ENCODE measurements at regions not wholly inside any gene's neighbourhood (a gene's known extent, or its start where the extent isn't known, plus 50 kb on each side); places are given as distances from the start of the nearest gene placed in this dataset.

DNA sequence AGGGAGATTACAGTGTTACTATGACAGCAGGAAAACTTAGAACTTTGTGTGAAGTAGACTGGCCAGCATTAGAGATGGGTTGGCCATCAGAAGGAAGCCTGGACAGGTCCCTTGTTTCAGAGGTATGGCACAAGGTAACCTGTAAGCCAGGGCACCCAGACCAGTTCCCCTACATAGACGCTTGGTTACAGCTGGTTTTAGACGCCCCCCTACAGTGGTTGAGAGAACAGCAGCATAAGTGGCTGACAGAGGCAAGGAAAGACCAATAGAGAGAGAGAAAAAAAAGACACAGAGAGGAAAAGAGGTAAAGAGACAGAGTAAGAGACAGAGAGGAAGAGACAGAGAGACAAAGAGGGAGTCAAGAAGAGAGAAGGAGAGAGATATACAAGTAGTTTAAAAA lies 144.5 kb downstream of the GC start (continued):
- TF ChIP-seq, protein P1, sequence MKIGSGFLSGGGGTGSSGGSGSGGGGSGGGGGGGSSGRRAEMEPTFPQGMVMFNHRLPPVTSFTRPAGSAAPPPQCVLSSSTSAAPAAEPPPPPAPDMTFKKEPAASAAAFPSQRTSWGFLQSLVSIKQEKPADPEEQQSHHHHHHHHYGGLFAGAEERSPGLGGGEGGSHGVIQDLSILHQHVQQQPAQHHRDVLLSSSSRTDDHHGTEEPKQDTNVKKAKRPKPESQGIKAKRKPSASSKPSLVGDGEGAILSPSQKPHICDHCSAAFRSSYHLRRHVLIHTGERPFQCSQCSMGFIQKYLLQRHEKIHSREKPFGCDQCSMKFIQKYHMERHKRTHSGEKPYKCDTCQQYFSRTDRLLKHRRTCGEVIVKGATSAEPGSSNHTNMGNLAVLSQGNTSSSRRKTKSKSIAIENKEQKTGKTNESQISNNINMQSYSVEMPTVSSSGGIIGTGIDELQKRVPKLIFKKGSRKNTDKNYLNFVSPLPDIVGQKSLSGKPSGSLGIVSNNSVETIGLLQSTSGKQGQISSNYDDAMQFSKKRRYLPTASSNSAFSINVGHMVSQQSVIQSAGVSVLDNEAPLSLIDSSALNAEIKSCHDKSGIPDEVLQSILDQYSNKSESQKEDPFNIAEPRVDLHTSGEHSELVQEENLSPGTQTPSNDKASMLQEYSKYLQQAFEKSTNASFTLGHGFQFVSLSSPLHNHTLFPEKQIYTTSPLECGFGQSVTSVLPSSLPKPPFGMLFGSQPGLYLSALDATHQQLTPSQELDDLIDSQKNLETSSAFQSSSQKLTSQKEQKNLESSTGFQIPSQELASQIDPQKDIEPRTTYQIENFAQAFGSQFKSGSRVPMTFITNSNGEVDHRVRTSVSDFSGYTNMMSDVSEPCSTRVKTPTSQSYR (CRISPR knock-in tag; IDR thresholded peaks at IDR 0.05) = no peak
- TF ChIP-seq ZNF423 (CRISPR knock-in tag; IDR thresholded peaks at IDR 0.05) (no peak), MXD4 (CRISPR knock-in tag; IDR thresholded peaks at IDR 0.05; ENCODE audit: borderline replicate concordance) (no peak), NR3C1 (CRISPR knock-in tag; conservative IDR thresholded peaks at IDR 0.05; ENCODE audit: low read depth) (no peak), FOXP1 (CRISPR knock-in tag; IDR thresholded peaks at IDR 0.05; ENCODE audit: borderline replicate concordance) (no peak), TP53 (CRISPR knock-in tag; IDR thresholded peaks at IDR 0.05) (no peak)
- TF ChIP-seq, protein P2, sequence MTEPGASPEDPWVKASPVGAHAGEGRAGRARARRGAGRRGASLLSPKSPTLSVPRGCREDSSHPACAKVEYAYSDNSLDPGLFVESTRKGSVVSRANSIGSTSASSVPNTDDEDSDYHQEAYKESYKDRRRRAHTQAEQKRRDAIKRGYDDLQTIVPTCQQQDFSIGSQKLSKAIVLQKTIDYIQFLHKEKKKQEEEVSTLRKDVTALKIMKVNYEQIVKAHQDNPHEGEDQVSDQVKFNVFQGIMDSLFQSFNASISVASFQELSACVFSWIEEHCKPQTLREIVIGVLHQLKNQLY (CRISPR knock-in tag; IDR thresholded peaks at IDR 0.05) = no peak
- TF ChIP-seq, protein P3, sequence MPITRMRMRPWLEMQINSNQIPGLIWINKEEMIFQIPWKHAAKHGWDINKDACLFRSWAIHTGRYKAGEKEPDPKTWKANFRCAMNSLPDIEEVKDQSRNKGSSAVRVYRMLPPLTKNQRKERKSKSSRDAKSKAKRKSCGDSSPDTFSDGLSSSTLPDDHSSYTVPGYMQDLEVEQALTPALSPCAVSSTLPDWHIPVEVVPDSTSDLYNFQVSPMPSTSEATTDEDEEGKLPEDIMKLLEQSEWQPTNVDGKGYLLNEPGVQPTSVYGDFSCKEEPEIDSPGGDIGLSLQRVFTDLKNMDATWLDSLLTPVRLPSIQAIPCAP (CRISPR knock-in tag; IDR thresholded peaks at IDR 0.05) = no peak
- TF ChIP-seq, protein P4, sequence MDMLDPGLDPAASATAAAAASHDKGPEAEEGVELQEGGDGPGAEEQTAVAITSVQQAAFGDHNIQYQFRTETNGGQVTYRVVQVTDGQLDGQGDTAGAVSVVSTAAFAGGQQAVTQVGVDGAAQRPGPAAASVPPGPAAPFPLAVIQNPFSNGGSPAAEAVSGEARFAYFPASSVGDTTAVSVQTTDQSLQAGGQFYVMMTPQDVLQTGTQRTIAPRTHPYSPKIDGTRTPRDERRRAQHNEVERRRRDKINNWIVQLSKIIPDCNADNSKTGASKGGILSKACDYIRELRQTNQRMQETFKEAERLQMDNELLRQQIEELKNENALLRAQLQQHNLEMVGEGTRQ (CRISPR knock-in tag; IDR thresholded peaks at IDR 0.05) = no peak

DNA sequence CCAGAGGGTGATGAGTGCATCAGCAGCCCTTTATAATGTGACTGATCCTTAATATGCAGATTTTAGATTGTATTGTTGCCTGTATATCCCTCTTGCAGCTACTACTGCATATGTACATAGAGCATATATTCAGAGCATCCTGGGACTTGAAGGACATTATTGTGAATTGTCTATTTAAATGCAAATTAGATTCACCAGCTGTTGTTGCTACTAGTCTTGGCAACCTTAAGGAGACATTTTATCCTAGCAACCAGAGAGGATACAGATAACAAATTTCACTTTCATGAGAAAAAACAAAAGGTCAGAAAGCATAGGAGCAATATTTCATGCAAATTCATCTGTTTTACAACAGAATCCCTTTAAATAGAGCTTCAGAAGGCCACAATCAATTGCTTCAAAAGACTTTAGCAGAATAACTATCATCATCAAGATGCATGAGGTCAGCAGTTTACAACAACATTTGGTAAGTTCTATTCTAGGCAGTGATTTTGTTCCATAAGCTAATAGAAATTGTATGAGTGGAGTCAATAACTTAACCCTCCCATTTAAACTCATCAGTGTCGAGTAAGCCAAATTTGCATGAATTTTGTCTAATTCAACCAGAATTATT lies 148.6 kb downstream of the GC start:
- DNase-seq (ENCODE audit: low spot score) (no peak), ATAC-seq (no peak)
- TF ChIP-seq, protein P5, sequence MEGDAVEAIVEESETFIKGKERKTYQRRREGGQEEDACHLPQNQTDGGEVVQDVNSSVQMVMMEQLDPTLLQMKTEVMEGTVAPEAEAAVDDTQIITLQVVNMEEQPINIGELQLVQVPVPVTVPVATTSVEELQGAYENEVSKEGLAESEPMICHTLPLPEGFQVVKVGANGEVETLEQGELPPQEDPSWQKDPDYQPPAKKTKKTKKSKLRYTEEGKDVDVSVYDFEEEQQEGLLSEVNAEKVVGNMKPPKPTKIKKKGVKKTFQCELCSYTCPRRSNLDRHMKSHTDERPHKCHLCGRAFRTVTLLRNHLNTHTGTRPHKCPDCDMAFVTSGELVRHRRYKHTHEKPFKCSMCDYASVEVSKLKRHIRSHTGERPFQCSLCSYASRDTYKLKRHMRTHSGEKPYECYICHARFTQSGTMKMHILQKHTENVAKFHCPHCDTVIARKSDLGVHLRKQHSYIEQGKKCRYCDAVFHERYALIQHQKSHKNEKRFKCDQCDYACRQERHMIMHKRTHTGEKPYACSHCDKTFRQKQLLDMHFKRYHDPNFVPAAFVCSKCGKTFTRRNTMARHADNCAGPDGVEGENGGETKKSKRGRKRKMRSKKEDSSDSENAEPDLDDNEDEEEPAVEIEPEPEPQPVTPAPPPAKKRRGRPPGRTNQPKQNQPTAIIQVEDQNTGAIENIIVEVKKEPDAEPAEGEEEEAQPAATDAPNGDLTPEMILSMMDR (IDR thresholded peaks at IDR 0.05) = no peak
- TF ChIP-seq, protein P6, sequence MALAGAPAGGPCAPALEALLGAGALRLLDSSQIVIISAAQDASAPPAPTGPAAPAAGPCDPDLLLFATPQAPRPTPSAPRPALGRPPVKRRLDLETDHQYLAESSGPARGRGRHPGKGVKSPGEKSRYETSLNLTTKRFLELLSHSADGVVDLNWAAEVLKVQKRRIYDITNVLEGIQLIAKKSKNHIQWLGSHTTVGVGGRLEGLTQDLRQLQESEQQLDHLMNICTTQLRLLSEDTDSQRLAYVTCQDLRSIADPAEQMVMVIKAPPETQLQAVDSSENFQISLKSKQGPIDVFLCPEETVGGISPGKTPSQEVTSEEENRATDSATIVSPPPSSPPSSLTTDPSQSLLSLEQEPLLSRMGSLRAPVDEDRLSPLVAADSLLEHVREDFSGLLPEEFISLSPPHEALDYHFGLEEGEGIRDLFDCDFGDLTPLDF (CRISPR knock-in tag; IDR thresholded peaks at IDR 0.05) = no peak
- TF ChIP-seq, protein P7, sequence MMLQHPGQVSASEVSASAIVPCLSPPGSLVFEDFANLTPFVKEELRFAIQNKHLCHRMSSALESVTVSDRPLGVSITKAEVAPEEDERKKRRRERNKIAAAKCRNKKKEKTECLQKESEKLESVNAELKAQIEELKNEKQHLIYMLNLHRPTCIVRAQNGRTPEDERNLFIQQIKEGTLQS (CRISPR knock-in tag; conservative IDR thresholded peaks at IDR 0.05) = no peak
- no peak for TF ChIP-seq ETV6 (CRISPR knock-in tag; IDR thresholded peaks at IDR 0.05)
- TF ChIP-seq GABPB1 (CRISPR knock-in tag; IDR thresholded peaks at IDR 0.05) = no peak
- no peaks in the 10 kb centered on the region for H3K27me3 Mint-ChIP-seq (ENCODE audit: low read depth)
- CTCF ChIA-PET = no interaction called here
- H3K27ac Mint-ChIP-seq = no peak overlapping the region
- peaks cover 30% of the 10 kb centered on the region for H3K36me3 Mint-ChIP-seq
- H3K4me3 Mint-ChIP-seq = no peak overlapping the region; the same call in 1 of the 2 replicates
- POLR2A ChIA-PET = no interaction called here
- peaks cover 39% of the 10 kb centered on the region for H3K9me3 Mint-ChIP-seq
- peaks cover 35% of the 10 kb centered on the region for H3K4me1 Mint-ChIP-seq

DNA sequence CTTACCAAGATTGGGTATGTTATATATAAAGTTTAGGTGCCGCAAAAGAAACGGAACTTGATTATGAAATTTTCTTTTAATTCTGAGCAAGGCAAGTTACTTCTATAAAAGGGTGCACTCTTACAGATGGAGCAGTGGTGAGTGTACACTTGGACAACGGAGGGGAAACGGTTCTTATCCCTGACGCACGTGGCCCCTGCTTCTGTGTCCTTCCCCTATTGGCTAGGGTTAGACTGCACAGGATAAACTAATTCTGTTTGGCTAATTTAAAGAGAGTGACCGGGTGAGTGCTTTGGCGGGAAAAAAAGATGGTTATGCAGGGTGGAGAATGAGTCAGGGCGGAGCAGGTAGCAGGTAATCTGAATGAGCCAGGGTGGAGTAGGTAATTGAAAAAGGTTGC lies 149.5 kb downstream of the GC start:
- Mint-ChIP-seq H3K27ac (no peak overlapping the region), H3K9me3 (peaks cover 41% of the 10 kb centered on the region)

More for the DNA sequence above, 149.5 kb downstream of the GC start:
- DNase-seq (ENCODE audit: low spot score) = no peak
- no peak for ATAC-seq
- CTCF ChIA-PET = no interaction called here
- TF ChIP-seq JAZF1 (CRISPR knock-in tag; IDR thresholded peaks at IDR 0.05) = no peak
- no peak for TF ChIP-seq ZNF219 (CRISPR knock-in tag; IDR thresholded peaks at IDR 0.05; ENCODE audit: borderline replicate concordance)
- TF ChIP-seq, protein P8, sequence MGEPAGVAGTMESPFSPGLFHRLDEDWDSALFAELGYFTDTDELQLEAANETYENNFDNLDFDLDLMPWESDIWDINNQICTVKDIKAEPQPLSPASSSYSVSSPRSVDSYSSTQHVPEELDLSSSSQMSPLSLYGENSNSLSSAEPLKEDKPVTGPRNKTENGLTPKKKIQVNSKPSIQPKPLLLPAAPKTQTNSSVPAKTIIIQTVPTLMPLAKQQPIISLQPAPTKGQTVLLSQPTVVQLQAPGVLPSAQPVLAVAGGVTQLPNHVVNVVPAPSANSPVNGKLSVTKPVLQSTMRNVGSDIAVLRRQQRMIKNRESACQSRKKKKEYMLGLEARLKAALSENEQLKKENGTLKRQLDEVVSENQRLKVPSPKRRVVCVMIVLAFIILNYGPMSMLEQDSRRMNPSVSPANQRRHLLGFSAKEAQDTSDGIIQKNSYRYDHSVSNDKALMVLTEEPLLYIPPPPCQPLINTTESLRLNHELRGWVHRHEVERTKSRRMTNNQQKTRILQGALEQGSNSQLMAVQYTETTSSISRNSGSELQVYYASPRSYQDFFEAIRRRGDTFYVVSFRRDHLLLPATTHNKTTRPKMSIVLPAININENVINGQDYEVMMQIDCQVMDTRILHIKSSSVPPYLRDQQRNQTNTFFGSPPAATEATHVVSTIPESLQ (CRISPR knock-in tag; IDR thresholded peaks at IDR 0.05) = no peak
- TF ChIP-seq, protein P4 (CRISPR knock-in tag; IDR thresholded peaks at IDR 0.05) = no peak
- POLR2A ChIA-PET = no interaction called here
- Mint-ChIP-seq H3K36me3 (peaks cover 32% of the 10 kb centered on the region), H3K27me3 (ENCODE audit: low read depth) (no peaks in the 10 kb centered on the region), H3K4me3 (no peak overlapping the region), H3K4me1 (peaks cover 35% of the 10 kb centered on the region)

All from WTC11 (cell line).